ENCODE measurements at regions not wholly inside any gene's neighbourhood (a gene's known extent, or its start where the extent isn't known, plus 50 kb on each side); places are given as distances from the start of the nearest gene placed in this dataset.

GRCh38 chr5:112625246-112625645 lies 112.4 kb upstream of the APC start:
- no peak for DNase-seq
- Histone ChIP-seq H3K27me3 (ENCODE audit: control insufficient read depth, insufficient read depth, low read length, poor library complexity, severe bottlenecking) (no peaks in the 10 kb centered on the region), H3K36me3 (ENCODE audit: control insufficient read depth, insufficient read depth, low read length) (no peaks in the 10 kb centered on the region), H3K9ac (ENCODE audit: extremely low read depth, low read length, poor library complexity, severe bottlenecking) (no peak overlapping the region), H3K4me3 (ENCODE audit: low read length) (no peak overlapping the region), H3K4me1 (ENCODE audit: control insufficient read depth, insufficient read depth, low read length) (peaks cover 2% of the 10 kb centered on the region), H3K9me3 (ENCODE audit: control insufficient read depth, low read length) (no peaks in the 10 kb centered on the region), H3K27ac (ENCODE audit: low read depth, low read length) (peak overlapping the region; percentile 78)
- 89 to 100% methylated on average over 1 to 3 of the region's 3 CpGs for WGBS, 2 experiments (ENCODE audit: insufficient coverage in 1 of 2, insufficient read length in 1 of 2)
- Mint-ChIP-seq H3K27ac (no peak overlapping the region), H3K9me3 (no peaks in the 10 kb centered on the region), H3K4me3 (no peak overlapping the region), H3K4me1 (peaks cover 17% of the 10 kb centered on the region), H3K27me3 (ENCODE audit: insufficient read depth) (no peaks in the 10 kb centered on the region), H3K36me3 (ENCODE audit: low read depth) (no peaks in the 10 kb centered on the region)
- no peak for TF ChIP-seq CTCF (conservative IDR thresholded peaks at IDR 0.05)

GRCh38 chr5:112625689-112626438 lies 111.8 kb upstream of the APC start:
- Histone ChIP-seq H3K9ac (ENCODE audit: extremely low read depth, low read length, poor library complexity, severe bottlenecking) (no peak overlapping the region), H3K9me3 (ENCODE audit: control insufficient read depth, low read length) (no peaks in the 10 kb centered on the region), H3K36me3 (ENCODE audit: control insufficient read depth, insufficient read depth, low read length) (no peaks in the 10 kb centered on the region), H3K27ac (ENCODE audit: low read depth, low read length) (peak overlapping the region; percentile 78), H3K27me3 (ENCODE audit: control insufficient read depth, insufficient read depth, low read length, poor library complexity, severe bottlenecking) (no peaks in the 10 kb centered on the region), H3K4me1 (ENCODE audit: control insufficient read depth, insufficient read depth, low read length) (peaks cover 2% of the 10 kb centered on the region), H3K4me3 (ENCODE audit: low read length) (no peak overlapping the region)
- Mint-ChIP-seq H3K27me3 (ENCODE audit: insufficient read depth) (no peaks in the 10 kb centered on the region), H3K27ac (no peak overlapping the region), H3K4me3 (no peak overlapping the region), H3K4me1 (peaks cover 17% of the 10 kb centered on the region), H3K9me3 (no peaks in the 10 kb centered on the region), H3K36me3 (ENCODE audit: low read depth) (no peaks in the 10 kb centered on the region)
- no peak for TF ChIP-seq CTCF (conservative IDR thresholded peaks at IDR 0.05)
- WGBS, 2 experiments (ENCODE audit: insufficient coverage in 1 of 2, insufficient read length in 1 of 2), result 82 to 94% methylated on average over 2 to 4 of the region's 4 CpGs
- no peak for DNase-seq

GRCh38 chr5:112626715-112627114 lies 111.0 kb upstream of the APC start:
- no peak overlapping the region for H3K27ac Mint-ChIP-seq
- Histone ChIP-seq H3K4me3 (ENCODE audit: low read length) (no peak overlapping the region), H3K27me3 (ENCODE audit: control insufficient read depth, insufficient read depth, low read length, poor library complexity, severe bottlenecking) (no peaks in the 10 kb centered on the region), H3K27ac (ENCODE audit: low read depth, low read length) (peak overlapping the region; percentile 78), H3K4me1 (ENCODE audit: control insufficient read depth, insufficient read depth, low read length) (peaks cover 2% of the 10 kb centered on the region), H3K9ac (ENCODE audit: extremely low read depth, low read length, poor library complexity, severe bottlenecking) (no peak overlapping the region), H3K36me3 (ENCODE audit: control insufficient read depth, insufficient read depth, low read length) (no peaks in the 10 kb centered on the region), H3K9me3 (ENCODE audit: control insufficient read depth, low read length) (peaks cover 7% of the 10 kb centered on the region)
- no peaks in the 10 kb centered on the region for H3K36me3 Mint-ChIP-seq (ENCODE audit: low read depth)
- TF ChIP-seq CTCF (conservative IDR thresholded peaks at IDR 0.05), result no peak
- no peaks in the 10 kb centered on the region for H3K27me3 Mint-ChIP-seq (ENCODE audit: insufficient read depth)
- no peak overlapping the region for H3K4me3 Mint-ChIP-seq
- 78 to 94% methylated on average over 3 to 4 of the region's 4 CpGs for WGBS, 2 experiments (ENCODE audit: insufficient coverage in 1 of 2, insufficient read length in 1 of 2)
- H3K4me1 Mint-ChIP-seq, result peaks cover 17% of the 10 kb centered on the region
- H3K9me3 Mint-ChIP-seq, result no peaks in the 10 kb centered on the region
- no peak for DNase-seq
